Stimulated activated CD4-positive, alpha-beta T cell treated with anti-CD3 and anti-CD28 coated beads, Interleukin-15, amount 100 ng/mL, for 24 hours (primary cell): ENCODE measurements at regions not wholly inside any gene's neighbourhood (a gene's known extent, or its start where the extent isn't known, plus 50 kb on each side); places are given as distances from the start of the nearest gene placed in this dataset.
"Not testable (repeated sequence)": the region's sequence is repeated elsewhere in the genome, so short reads cannot be mapped to it uniquely, and the experiment has no call there.

Source experiments
- DNase-seq: peaks from one replicate; pipeline ENCODE4 v3.0.0-alpha.2; 2020

- no peak for DNase-seq
Measured at GRCh38 chr11:106280036-106280435, 202.6 kb downstream of the AASDHPPT start.

GRCh38 chr11:106281455-106282173, 204.2 kb downstream of the AASDHPPT start:
- no peak for DNase-seq

GRCh38 chr11:106286881-106287504, 209.5 kb downstream of the AASDHPPT start:
- no peak for DNase-seq

DNA sequence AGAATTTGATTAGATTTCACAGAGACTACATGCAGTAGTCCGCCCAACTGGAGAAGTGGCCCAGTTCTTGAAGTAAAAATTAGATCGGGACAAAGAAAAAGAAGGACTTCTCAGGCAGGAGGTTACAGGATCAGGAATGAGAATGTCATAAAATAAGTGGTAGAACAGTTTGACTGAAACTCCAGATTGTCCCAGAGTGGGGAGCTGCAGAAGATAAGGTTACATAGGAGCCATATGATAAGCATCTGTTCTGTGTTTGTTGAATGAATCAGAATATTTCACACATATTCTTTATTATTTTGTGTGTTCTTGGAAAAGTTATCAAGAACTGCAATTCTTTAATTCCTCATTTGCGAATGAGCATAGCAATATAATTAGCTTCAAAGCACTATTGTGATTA, 210.6 kb downstream of the AASDHPPT start:
- DNase-seq = no peak

DNA sequence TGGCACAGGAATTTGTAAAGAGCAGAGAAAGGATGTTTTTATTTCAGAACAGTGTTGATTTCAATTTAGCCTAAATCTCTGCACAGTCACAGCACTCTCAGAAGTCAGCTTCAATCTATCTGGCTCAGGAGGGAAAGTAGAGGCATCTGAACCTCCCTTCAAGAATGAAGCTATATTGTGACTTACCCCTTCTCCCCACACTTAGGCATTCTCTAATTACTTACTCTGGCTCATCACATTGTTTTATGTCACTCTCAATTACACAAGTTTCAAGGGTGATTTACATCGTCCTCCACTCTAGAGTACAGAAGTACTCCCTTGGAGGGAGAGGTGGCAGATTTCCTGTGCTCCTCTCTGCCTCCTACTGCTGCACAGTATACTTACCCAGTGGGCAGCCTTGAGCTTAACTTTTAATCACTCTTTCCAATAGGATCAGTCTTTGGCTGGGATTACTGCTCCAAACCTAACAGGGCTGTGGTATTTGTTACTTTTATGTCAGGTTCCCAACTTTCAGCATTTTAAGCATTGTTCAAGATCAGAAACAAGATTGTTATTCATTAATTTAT, 211.4 kb downstream of the AASDHPPT start:
- DNase-seq = no peak

- no peak for DNase-seq
Measured at GRCh38 chr11:106292526-106292925, 215.1 kb downstream of the AASDHPPT start.

GRCh38 chr11:106295974-106296373, 218.5 kb downstream of the AASDHPPT start:
- DNase-seq = no peak

- no peak for DNase-seq
Measured at GRCh38 chr11:106302416-106302815, 225.0 kb downstream of the AASDHPPT start.

- no peak for DNase-seq
Measured at GRCh38 chr11:106304274-106304673, 226.8 kb downstream of the AASDHPPT start.

DNA sequence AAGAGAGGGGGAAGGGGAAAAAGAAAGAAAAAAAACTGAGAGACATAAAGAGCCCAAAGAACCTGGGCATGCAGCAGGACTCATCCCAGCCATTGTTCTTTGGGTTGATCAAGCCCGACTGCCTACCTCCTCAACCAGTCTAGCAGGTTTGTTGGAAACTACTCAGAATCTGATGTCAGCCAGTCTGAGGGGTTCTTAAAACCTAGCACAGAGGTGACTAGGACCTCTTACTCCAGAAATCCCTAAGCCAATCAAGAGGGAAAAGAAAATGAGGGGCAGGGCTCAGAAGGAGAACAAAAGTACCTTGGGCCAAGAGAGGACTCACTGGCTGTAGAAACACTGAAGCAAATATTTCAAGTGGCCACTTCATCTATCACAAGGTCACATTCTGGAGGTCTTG, 228.0 kb downstream of the AASDHPPT start:
- DNase-seq = no peak

- DNase-seq = no peak
Measured at GRCh38 chr11:106306942-106307341, 229.5 kb downstream of the AASDHPPT start.

- DNase-seq = no peak
Measured at GRCh38 chr11:106309070-106309684, 231.7 kb downstream of the AASDHPPT start.

DNA sequence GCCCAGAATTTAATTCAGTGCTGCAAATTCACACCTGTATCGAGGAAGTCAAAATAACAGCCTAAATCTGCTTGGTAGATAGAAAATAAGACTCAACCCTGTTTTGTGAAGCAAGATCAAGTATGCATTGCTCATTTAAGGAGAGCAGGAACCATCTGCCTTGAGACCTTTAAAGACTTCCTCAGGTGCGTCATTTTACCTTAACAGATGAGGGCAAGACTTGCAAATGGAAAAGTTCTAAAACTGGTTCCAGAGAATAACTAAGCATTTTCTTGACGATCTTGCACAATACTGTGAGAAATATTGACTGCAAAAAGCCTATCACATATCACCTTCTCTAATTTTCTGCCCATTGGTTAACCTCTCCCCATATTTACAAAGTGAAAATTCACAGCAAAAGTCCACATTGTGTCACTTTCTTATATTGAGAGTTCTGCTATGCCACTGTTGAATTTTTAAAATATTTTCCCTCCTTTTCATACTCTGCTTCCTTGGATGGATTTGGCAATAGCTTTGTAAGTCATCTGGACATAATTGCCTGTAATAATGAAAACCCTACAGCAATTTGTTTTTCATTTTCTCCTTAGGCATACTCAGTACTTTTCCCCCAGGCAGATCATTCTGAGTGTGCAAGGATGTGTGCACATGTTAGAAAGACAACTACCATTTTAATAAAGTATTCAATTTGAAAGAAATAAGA, 234.2 kb downstream of the AASDHPPT start:
- no peak for DNase-seq

DNA sequence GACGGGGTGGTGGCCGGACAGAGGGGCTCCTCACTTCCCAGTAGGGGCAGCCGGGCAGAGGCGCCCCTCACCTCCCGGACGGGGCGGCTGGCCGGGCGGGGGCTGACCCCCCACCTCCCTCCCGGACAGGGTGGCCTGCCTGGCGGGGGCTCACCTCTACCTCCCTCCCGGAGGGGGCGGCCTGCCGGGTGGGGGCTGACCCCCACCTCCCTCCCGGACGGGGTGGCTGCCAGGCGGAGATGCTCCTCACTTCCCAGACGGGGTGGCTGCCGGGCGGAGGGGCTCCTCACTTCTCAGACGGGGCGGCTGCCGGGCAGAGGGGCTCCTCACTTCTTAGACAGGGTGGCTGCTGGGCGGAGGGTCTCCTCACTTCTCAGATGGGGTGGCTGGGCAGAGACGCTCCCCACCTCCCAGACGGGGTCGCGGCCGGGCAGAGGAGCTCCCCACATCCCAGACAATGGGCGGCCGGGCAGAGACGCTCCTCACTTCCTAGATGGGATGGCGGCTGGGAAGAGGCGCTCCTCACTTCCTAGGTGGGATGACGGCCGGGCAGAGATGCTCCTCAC, 239.8 kb downstream of the AASDHPPT start:
- DNase-seq = not testable (repeated sequence)

DNA sequence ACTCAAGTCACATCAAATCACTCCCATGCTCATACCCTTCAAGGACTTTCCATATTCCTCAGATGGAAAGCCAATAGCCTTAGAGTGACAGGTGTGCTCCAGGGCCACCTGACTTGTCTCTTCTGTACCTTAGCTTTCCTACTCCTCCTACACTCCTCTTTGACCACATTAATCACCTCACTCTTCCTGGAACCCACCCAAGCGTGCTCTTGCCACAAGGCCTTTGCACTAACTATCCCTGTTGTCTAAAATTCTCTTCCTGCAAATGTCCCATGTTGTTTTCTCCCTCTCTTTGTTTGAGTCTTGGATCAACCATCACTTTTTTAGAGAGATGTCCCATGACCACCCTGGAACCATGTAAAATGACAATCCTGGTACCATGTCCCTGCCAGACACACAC, 244.1 kb downstream of the AASDHPPT start:
- DNase-seq = no peak

DNA sequence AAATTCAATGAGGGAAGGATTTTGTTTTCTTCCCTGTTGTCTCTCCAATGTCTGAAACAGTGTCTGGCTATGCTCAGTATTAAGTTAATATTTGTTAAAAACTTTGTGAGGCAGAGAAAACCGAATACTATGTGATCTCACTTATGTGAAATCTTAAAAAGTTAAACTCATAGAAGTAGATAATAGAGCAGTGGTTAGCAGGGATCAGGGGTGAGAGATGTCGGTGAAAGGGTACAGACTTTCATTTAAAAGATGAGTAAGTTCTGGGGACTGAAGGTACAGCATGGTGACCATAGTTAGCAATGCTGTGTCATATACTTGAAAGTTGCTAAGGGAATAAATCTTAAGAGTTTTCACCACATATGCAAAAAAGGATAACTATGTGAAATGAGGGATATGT, 244.6 kb downstream of the AASDHPPT start:
- no peak for DNase-seq

DNA sequence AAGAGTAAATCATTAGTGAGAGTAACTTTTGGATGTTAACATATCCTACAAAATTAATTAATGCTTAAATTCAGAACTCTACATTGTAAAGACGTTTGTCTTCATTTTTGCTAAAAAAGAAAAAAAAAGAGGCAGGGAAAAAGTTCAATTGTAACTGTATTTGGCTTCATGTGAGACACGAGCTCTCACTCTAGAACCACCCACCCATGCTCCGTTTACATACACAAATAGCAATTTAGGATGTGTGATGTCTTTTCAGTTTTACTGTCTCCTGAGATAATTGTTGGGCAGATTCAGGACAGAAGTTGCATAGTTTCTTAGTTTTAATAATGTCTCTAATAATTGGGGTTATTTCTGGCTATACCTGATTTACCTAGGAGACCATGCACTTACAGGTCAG, 248.6 kb downstream of the AASDHPPT start:
- DNase-seq = no peak

GRCh38 chr11:106327134-106327533, 249.7 kb downstream of the AASDHPPT start:
- no peak for DNase-seq

- no peak for DNase-seq
Measured at GRCh38 chr11:106327637-106328036, 250.2 kb downstream of the AASDHPPT start.

GRCh38 chr11:106329273-106330018, 252.0 kb downstream of the AASDHPPT start:
- no peak for DNase-seq

DNA sequence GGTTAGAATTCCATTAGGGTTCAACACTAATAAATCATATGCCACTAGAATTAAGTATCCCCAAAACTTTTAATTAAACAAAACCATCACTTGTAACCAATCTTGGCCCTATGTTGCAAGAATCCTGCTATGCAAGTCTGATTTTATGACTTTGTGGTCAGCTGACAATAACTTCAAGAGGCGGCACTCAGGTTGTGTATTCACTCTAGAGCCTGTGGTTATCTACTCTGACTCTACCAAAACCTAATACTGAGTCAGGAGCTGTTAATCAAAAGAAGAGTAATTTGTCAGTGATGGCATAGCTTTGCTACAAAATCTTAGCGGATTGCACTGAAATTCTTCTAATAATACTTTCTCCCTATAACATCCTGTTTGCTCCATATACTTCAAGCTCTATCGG, 253.7 kb downstream of the AASDHPPT start:
- no peak for DNase-seq

GRCh38 chr11:106333678-106334077, 256.2 kb downstream of the AASDHPPT start:
- DNase-seq = no peak
